DMS153 (cell line): ENCODE measurements at regions not wholly inside any gene's neighbourhood (a gene's known extent, or its start where the extent isn't known, plus 50 kb on each side); places are given as distances from the start of the nearest gene placed in this dataset.
"Not testable (repeated sequence)": the region's sequence is repeated elsewhere in the genome, so short reads cannot be mapped to it uniquely, and the experiment has no call there.

Source experiments
- DNase-seq: peaks from one replicate; lab custom pipeline; 2025; lab: John Stamatoyannopoulos, UW

DNA sequence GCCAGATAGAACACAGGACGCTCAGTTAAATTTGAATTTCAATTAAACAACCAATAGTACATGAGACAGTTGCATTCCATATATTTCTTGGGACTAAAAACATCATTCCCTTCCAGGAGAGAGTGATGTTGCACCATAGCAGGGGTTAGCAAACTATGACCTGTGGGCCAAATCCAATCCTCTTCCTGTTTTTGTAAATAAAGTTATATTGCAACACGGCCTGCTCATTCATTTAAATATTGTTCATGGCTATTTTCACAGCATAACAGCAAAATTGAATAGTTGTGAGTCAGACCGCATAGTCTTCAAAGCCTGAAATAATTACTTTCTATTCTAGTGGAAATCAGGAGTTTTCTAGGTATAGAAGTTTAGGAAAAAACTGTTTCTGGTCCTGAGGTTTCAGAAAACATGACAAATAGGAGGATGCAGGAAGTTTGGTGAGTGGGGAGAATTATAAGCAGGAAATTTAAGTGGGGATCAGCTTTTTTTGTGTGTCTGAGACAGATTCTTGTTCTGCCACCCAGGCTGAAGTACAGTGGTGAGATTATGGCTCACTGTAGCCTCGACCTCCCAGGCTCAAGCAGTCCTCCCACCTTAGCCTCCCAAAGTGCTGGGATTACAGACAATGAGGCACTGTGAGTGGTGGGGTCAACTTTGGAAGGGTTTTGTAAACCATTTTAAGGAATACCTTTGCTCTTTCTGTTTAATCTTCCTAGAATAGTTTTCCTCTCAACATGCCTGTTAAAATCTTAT is 131.5 kb downstream of the SOCS6 start:
- no peak for DNase-seq

DNA sequence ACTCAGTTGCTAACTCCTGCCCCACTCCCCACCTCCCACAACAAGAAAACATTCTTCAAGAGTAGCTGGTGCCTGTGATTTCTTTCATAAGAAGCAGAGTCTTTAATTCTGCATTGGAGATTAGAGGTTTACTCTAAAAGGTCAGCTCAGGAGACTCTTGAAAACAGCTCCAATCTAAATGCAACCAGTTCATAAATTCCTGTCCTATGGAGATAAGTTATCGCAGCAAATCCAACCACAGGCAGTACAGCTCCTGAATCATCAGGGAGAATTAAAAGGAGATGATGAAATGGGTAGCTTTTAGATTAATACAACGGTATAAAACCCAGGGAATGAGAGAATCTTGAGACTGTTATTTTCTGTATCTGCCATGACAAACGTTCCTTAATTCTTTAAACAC is 130.7 kb downstream of the SOCS6 start:
- DNase-seq, result no peak

DNA sequence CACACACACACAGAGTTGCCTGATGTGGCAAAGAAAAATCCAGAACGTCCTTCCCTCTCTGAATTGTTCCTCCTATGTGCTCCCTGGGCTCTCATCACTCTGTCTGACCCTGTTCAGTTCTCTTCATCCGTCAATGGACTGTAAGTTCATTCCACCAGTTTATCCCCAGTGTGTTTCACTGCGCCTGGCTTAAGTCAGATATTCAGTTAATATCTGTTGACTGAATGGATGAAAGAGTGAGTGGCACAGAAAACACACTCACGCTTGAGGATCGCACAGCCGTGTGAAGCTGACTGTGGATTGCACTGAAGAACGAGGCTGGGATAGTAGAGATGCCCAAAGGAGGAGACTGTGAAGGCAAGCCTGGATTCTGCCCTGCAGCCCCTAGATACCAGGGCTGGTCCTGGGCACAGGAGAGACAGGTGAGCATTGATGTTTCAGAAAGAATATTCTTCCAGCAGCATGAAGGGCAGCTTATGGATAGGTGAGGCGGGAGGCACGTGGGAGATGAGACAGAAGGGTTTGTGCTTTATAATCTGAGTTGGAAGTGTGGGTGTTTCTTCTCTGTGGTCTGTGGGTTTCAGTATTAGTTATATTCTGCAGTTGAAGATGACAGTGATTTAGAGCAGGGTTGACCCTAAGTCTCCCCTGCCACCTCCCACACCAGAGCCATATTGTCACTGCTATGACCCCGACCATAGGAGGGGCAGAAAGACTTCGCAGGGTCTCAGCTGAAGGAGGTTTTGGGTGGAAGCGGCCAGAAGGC is 129.9 kb downstream of the SOCS6 start:
- DNase-seq, result no peak

DNA sequence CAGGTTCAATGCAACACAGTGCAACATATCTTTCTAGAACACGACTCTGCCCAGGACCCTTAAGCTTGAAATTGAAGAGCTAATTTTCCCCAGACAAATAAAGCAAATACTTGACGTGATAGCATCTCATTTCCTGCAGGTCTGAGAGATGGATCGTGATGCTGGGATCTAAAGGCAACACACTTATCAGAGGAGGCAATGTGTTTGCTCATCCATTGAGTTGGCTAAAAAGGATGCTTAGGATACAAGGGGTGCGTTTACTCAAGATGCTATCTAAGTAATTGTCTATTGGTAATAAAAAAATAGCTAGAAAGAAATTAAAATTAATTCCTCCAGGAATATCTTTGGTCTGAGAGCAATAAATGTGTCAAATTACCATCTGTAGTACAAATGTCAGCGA is 129.0 kb downstream of the SOCS6 start:
- DNase-seq, result peak; percentile 35

DNA sequence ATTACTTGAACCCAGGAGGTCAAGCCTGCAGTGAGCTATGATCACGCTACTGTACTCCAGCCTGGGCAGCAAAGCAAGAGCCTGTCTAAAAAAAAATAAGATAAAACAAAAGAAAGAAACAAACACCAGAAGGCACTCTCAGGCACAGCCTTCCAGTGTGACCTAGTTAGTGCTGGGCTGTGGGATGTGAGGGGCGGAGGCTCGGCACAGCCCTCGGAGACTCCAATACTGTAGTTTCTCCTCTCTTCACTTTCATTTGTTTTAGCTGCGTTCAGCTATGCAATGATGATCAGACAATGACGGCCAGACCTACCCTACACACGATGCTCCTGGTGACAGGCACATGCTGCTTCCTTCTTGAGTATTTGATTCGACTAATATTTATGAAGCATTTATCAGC is 127.7 kb downstream of the SOCS6 start:
- no peak for DNase-seq

DNA sequence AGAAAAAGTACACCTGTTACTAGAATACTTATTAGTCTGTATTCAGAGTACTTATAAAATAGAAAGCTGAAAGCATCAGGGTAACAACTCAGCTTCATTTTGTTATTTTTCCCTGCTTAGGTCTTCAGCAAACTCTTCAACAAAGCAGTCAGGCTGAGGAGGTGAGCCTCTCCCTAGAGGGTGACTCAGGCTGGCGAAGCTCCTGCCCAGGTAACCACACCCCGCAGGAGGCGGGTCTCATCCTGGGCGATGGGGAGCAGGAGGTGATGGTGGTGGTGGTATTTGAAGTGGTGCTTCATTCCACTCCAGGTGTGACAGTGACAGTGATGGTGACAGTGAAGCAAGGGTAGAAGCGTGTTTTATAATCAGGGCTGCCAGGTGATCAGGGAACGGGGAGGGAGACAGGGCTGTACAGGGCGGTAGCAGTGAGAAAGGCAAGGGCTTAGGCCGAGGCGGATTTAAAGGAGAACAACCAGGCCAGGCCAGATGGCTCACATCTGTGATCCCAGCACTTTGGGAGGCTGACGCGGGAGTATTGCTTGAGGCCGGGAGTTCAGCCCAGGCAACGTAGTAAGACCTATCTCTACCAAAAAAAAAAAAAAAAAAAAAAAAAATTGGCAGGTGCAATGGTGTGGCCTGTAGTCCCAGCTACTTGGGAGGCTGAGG is 127.1 kb downstream of the SOCS6 start:
- DNase-seq, result no peak

DNA sequence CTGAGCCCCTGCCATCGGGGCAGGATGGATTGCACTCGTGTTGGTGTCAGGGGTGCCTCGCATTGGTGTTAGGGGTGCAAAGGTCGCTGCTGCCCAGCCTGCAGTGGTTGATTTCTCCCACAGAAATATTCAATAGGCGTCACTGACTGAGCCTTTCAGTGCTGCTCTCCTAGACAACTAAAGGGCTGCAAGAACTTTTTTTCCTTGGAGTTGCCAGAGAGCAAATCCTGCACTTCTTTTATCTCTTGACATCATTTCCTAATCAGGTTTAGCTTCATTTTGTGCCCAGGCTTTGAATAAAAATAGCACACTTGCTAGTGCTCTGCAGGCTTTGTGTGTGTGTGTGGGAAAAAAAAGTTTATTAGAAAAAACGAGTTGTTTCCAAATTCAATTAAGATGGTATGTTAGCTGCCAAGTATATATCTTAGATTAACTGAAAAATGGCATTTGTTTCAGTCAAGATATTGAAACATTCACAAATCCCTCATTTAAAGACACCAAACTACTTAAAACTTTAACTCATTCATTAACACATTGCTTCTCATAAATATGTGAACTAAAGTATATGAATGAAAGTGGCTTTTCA is 125.6 kb downstream of the SOCS6 start:
- DNase-seq, result no peak

DNA sequence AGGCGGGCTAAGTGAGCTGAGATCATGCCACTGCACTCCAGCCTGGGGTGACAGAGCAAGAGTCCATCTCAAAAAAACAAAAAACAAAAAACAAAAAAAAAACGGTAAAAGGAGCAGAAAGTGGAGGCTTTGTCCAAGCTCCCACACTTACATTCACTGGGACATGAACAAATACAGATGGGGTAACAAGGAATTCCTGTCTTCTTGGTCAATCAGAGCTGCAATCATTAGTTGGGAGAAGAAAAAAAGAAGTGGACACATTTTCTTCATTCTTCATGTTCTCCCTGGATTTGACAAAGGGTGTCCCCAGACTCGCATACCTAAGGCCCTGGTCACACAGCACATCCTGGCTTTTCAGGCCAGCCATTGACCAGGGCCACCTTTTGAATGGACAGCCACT is 124.6 kb downstream of the SOCS6 start:
- DNase-seq, result no peak

DNA sequence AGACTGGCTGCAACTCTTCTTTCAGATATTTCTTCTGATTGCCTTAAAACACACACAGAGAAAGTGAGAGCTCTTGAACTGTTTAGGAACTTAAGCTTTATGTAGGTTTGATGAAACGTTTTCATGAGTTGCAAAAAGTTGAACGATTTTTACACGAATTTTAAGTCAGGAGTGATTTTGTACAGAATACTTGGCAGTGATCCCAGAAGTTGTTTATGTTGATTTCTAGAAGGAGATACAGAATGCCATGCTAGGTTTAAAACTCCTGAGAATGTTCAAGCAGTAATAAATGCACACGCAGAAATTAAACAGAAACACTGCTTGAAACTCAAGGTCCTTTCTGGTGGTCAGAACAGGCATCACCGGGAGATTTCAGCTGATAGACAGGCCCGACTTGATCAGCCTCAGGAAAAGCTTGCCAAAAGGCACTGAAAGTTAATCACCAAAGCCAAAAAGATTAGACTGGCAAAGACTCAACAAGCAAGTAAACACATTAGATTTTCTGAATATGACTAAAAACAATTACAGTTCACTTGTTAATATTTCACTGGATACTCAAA is 123.1 kb downstream of the SOCS6 start:
- no peak for DNase-seq

DNA sequence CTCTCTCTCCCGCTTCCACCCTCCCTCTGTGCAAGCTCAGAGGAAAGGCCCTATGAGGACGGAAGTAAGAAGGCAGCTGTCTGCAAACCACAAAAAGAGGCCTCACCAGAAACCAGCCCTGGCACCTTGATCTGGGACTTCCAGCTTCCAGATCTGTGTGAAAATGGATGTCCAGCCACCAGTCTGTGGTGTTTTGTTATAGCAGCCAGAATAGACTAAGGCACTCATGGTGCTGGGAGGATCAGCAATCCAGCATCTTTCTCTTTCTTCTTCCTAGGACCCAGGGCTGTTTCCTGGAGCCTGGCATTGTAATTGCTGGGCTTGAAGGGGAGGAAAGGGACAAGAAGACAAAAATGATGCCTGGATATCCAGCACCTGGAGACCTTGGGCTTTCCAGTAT is 122.5 kb downstream of the SOCS6 start:
- no peak for DNase-seq

DNA sequence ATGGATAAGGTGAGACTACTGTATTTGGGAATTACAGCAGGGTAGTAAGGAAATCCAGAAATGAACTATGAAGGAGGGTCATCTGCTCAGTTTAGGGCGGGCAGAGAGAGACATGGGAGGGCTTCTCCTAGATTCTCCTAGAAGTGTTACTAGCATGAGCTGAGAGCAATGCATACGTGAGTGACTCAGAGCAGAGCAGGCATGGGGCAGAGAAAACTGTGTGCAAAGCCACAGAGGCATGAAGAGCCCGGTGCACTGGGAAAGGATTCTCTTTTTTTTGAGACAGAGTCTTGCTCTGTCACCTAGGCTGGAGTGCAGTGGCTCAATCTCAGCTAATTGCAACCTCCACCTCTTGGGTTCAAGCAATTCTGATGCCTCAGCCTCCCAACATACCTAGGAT is 116.2 kb downstream of the SOCS6 start:
- DNase-seq, result no peak

DNA sequence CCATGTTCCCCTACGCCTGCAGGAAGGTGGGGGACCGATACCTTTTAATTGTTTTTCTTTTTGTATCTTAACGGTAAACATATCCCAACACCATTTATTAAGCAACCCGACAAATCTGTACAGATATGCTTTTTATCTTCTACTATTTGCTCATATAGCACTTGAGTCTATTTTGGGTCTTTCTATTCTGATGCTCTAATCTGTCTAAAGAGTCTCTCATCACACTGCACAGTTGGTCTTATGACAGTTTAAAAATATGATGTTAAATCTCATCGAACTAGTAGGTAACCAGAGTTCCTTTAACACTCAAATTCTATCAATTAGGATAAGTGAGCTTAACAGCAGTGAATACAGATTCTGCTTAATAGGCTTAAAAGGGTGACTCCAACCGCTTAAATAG is 111.6 kb downstream of the SOCS6 start:
- no peak for DNase-seq

DNA sequence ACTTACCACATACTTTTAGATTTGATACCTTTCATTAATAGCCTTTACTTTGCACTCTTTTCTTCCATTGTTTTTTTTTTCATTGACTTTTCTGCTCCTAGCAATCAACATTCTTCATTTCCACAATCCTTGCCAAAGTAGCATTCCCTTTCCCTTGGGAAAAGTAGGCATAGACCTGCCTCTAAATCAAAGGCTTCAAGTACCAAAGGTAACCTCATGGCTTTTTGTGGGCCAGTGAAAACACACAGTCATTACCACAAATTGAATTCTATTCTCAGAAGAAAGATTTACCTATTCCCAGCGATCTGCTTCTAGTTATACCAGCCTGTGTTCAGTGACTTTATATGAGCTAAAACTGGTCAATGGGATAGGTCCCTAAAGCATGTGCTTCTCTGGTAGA is 109.2 kb downstream of the SOCS6 start:
- DNase-seq, result no peak

DNA sequence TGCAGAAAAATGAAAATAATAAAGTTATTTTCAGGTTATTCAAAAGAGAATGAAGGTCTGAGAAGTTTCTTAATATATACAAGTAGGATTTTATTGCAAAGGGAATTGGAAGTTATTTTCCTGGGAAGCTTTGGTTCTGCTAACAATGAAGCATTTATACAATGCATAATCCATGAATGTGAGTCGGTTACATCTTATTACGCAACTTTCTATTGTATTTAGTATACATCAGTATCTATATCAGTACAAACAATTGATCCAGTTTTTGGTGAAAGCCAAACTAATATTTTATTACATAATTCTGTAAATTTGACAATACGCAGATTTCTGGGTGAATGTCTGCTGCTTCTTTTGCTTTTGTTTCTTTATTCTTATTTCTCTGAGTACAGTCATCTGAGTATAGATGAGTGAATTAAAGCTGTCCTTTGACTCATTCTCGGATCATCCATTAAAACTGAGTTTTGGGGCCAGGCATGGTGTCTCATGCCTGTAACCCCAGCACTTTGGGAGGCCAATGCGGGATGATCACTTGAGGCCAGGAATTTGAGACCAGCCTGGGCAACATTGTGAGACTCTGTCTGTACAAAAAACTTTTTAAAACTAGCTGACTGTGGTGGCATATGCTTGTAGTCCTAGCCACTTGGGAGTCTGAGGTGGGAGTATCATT is 108.5 kb downstream of the SOCS6 start:
- no peak for DNase-seq

DNA sequence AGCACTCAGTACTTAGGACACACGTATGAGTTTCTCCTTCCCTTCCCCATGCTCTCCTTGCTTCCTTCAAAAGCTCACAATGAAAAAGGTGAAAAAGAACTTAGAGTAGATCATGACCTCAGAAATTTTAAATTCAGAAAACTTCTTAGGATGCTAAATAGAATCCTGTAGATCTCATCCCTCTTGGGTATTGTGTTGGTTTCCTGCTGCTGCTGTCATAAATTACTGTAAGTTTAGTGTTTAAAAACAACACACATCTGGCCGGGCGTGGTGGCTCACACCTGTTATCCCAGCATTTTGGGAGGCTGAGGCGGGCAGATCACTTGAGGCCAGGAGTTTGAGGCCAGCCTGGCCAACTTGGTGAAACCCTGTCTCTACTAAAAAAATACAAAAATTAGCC is 106.9 kb downstream of the SOCS6 start:
- DNase-seq, result not testable (repeated sequence)

DNA sequence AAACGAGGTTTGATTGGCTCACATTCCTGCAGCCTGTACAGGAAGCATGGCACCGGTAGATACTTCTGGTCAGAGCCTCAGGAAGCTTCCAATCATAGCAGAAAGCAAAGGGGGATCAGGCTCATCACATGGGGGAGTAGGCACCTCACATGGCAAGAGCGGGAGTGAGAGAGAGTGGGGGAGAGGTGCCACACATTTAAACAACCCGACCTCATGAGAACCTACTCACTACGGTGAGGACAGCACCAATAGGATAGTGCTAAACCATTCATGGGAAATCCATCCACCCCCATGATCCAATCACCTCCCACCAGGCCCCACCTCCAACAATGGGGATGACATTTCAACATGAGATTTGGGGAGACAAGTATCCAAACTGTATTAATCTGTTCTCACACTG is 105.8 kb downstream of the SOCS6 start:
- no peak for DNase-seq

DNA sequence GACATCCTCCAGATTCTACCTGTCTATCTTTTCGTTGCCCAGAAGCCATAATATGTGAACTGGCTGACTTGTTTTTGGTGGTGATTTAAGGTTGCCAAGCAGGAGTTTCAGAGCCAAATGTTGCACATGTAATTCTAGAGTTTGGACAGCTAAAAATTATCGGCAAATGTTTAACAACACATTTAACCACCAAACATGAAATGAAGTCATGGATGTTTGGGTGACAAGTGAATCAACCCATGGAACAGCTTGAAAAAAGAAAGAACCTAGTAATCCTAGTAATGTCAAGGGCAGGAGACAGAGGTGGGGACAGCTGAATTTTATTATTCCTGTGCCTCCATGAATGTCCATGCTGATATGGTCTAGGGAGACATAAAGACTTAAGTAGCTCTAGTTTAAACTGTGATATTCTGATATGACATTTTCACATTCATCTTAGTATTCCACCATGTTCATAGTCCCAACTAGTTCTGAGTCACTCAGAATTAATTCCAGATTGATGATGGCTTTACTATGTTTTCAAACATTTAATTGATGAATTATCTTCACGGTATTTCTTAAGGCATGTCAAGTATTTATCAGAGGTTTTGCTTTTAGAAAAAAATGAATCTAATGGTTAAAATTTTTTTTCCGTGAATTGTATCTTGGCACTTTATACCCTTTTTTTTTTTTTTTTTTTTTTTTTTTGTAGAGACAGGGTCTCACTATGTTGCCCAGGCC is 101.7 kb downstream of the SOCS6 start:
- DNase-seq, result no peak

DNA sequence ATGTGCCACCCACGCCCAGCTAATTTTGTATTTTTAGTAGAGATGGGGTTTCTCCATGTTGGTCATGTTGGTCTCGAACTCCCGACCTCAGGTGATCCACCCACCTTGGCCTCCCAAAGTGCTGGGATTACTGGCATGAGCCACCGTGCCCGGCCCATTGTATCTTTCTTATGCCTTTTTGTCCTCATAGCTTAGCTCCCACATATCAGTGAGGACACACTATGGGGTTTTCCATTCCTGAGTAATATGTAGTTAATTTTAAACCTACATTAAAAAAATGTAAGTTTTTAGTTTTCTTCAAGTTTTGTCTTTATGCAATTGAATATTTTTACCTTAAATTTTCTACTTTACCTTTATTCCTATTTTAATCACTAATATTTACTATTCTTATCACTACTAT is 100.2 kb downstream of the SOCS6 start:
- not testable (repeated sequence) for DNase-seq

DNA sequence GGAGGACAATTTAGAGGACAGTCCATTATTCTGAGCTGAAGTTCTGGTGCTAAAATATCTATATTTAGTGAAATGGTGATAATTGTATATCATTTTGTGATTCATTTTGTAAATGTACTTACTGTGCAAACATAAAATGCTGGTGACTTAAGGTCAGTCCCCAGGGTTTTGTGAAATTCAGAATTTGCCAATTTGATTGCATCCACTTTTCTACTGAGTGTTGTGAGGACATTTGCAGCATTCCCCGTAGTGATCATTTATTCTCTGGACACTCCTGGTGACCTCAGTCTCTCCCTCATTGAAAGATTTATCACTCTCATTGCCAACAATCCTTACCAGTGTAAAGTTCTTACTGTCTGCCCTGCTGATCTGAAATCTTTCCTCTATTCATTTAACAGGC is 98.2 kb downstream of the SOCS6 start:
- DNase-seq, result no peak

DNA sequence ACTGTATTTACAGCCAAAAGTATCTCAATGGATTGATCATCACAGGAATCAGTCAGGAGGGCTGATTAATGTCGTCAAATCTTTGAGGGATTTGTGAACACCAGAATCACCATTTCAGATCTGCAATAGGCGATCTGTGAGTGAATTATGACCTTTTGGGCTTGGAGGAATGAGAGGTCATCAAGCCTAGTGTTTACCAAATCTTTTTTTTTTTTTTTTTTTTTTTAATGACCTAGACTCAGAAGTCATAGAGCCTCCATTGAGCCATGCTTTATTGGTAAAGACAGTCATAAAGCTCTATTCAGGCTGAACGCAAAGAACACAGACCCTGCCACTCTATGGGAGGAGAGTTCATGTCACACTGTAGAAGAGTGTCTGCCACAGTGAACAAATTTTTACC is 97.7 kb downstream of the SOCS6 start:
- DNase-seq, result no peak

DNA sequence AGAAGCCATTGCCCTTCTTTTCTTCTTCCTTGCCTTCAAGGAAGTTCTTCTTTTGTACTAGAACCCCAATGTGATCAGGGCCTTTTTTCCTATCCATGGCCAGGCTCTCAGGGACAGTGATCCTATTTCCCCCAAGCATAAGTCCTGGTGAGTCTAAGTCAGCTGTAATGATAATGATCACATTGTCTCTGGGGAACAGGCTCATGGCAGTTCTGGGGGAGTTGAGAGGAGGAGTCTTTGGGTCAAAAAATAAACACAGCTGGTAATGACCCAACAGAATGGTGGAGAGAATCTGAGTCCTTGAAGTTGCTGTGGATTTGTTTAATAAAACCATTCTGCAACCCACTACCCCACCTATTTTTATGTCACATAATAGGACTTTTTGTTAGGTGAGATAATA is 96.6 kb downstream of the SOCS6 start:
- no peak for DNase-seq
